Activated CD8-positive, alpha-beta T cell treated with anti-CD3 and anti-CD28 coated beads for 36 hours (primary cell): ENCODE measurements at regions not wholly inside any gene's neighbourhood (a gene's known extent, or its start where the extent isn't known, plus 50 kb on each side); places are given as distances from the start of the nearest gene placed in this dataset.

Source experiments
- ATAC-seq: fragments of 200-7000 bp; cut with Tn5 transposase; one replicate; pipeline ENCODE4 v1.10.0; 2021; ENCODE audit warnings: mild to moderate bottlenecking, moderate library complexity
- CTCF ChIA-PET: fragments of 350-600 bp; sonication (Branson Sonifier 250); formaldehyde crosslinking; loops from one replicate; lab custom pipeline; 2021; ENCODE audit warnings: antibody characterized with exemption; lab: Charles Lee
- POLR2A ChIA-PET: fragments of 350-600 bp; sonication (Branson Sonifier 250); formaldehyde crosslinking; loops from one replicate; lab custom pipeline; 2021; ENCODE audit warnings: antibody characterized with exemption; lab: Charles Lee
- DNase-seq: peaks from one replicate; pipeline ENCODE4 v3.0.0-alpha.2; 2020
- H3K27ac Mint-ChIP-seq: one replicate; pipeline ENCODE4 v1.8.0; 2021; ENCODE audit warnings: mild to moderate bottlenecking, mixed read lengths
- H3K27me3 Mint-ChIP-seq: one replicate; pipeline ENCODE4 v1.8.0; 2021; ENCODE audit warnings: mixed read lengths
- H3K36me3 Mint-ChIP-seq: one replicate; pipeline ENCODE4 v1.8.0; 2021; ENCODE audit warnings: low read depth, mixed read lengths
- H3K4me1 Mint-ChIP-seq: one replicate; pipeline ENCODE4 v1.8.0; 2021; ENCODE audit warnings: low read depth, mixed read lengths
- H3K4me3 Mint-ChIP-seq: one replicate; pipeline ENCODE4 v1.8.0; 2021; ENCODE audit warnings: mild to moderate bottlenecking, moderate library complexity, mixed read lengths
- H3K9me3 Mint-ChIP-seq: one replicate; pipeline ENCODE4 v1.8.0; 2021; ENCODE audit warnings: mixed read lengths
- intact Hi-C: fragments of 100-400 bp; cut with micrococcal nuclease; formaldehyde crosslinking; loops from one replicate; pipeline ENCODE4 v1.10.0; 2022
- TF ChIP-seq, protein P1 (sequence below): fragments of 200-600 bp; IDR thresholded peaks from one replicate; pipeline ENCODE4 v1.8.0; 2022; ENCODE audit warnings: antibody characterized with exemption, mild to moderate bottlenecking

DNA sequence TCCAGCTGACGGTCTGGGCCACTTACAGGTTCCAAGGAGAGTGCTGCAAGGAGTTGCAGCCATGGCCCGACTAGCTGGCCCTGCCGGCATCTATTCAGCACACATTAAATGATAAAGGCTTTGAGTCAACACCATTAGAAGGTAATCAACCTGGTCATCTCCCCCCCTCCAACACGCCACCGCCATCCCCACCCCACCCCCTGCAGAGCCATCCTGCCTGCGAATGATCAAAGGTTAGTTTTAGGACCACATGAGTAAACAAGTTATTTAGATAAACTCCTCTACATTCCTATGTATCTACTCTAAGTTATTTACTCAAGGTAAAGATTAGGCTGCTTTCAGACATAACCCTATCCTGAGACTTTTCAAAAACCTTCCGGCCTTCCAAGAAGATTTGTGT, 349.3 kb upstream of the SLC39A10 start:
- TF ChIP-seq, protein P1, sequence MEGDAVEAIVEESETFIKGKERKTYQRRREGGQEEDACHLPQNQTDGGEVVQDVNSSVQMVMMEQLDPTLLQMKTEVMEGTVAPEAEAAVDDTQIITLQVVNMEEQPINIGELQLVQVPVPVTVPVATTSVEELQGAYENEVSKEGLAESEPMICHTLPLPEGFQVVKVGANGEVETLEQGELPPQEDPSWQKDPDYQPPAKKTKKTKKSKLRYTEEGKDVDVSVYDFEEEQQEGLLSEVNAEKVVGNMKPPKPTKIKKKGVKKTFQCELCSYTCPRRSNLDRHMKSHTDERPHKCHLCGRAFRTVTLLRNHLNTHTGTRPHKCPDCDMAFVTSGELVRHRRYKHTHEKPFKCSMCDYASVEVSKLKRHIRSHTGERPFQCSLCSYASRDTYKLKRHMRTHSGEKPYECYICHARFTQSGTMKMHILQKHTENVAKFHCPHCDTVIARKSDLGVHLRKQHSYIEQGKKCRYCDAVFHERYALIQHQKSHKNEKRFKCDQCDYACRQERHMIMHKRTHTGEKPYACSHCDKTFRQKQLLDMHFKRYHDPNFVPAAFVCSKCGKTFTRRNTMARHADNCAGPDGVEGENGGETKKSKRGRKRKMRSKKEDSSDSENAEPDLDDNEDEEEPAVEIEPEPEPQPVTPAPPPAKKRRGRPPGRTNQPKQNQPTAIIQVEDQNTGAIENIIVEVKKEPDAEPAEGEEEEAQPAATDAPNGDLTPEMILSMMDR, result no peak
- no peaks in the 10 kb centered on the region for H3K36me3 Mint-ChIP-seq
- no peak overlapping the region for H3K27ac Mint-ChIP-seq
- no peak for DNase-seq
- ChIA-PET CTCF (no interaction called here), POLR2A (no interaction called here)
- H3K4me3 Mint-ChIP-seq, result no peak overlapping the region
- ATAC-seq, result no peak
- no peaks in the 10 kb centered on the region for H3K27me3 Mint-ChIP-seq
- no peaks in the 10 kb centered on the region for H3K4me1 Mint-ChIP-seq
- H3K9me3 Mint-ChIP-seq, result no peaks in the 10 kb centered on the region
- intact Hi-C loops, result no loop called here

DNA sequence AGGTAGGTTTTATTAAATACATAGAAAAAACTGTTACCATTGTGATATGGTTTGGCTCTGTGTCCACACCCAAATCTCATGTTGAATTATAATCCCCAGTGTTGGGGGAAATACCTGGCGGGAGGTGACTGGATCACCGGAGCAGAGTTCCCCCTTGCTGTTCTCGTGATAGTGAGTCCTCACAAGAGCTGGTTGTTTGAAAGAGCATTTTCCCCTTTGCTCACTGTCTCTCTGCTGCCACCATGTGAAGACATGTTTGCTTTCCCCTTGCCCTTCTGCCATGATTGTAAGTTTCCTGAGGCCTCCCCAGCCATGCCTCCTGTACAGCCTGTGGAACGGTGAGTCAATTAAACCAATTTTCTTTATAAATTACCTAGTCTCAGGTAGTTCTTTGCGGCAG, 352.7 kb upstream of the SLC39A10 start:
- H3K36me3 Mint-ChIP-seq, result no peaks in the 10 kb centered on the region
- H3K4me1 Mint-ChIP-seq, result no peaks in the 10 kb centered on the region
- no peak overlapping the region for H3K27ac Mint-ChIP-seq
- TF ChIP-seq, protein P1, result no peak
- DNase-seq (peak; percentile 1), ATAC-seq (no peak)
- POLR2A ChIA-PET, result no interaction called here
- CTCF ChIA-PET, result no interaction called here
- no peaks in the 10 kb centered on the region for H3K9me3 Mint-ChIP-seq
- intact Hi-C loops, result no loop called here
- H3K27me3 Mint-ChIP-seq, result no peaks in the 10 kb centered on the region
- no peak overlapping the region for H3K4me3 Mint-ChIP-seq

DNA sequence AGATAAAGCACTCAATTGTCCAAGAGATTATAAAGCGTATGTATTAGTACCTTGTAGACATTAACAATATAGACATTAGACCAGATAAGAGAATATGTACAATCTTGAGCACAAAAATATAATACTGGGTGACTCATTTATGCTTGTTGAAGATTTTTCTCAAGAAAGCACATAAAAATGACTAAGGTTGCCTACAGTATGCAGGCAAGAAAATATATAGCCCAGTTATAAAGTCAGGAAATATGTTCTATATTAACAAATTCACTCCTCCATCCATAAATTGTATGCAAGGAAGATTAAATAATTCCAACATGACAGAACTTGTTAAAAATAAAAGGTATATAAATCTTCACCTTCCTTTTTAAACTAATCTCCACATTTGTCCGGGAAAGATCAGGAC, 356.4 kb upstream of the SLC39A10 start:
- ATAC-seq (no peak), DNase-seq (no peak)
- intact Hi-C loops, result no loop called here
- ChIA-PET POLR2A (no interaction called here), CTCF (no interaction called here)
- H3K27me3 Mint-ChIP-seq, result no peaks in the 10 kb centered on the region
- H3K4me1 Mint-ChIP-seq, result no peaks in the 10 kb centered on the region
- peaks cover under 1% of the 10 kb centered on the region for H3K9me3 Mint-ChIP-seq
- TF ChIP-seq, protein P1, result no peak
- no peak overlapping the region for H3K27ac Mint-ChIP-seq
- H3K36me3 Mint-ChIP-seq, result no peaks in the 10 kb centered on the region
- H3K4me3 Mint-ChIP-seq, result no peak overlapping the region

DNA sequence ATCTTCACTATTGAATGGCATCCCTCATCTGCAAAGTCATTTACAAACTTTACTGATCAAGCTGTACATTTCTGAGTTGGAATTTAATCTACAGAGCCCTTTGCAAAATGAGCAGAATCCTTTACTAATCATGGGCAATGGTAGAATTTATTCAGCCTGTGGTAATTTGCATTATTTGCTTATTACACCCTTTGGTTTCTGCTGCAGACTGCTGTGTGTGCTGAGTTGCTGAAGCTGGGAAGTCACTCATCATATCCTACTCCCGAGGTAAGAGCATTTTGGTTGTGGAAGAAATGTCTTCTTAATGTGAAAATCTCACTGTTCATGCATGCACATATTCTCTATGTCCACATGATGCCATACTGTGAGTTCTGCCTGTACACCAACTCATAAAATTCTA, 357.4 kb upstream of the SLC39A10 start:
- CTCF ChIA-PET, result interaction anchor here (0.6 kb wide), 1 partner anchor 365 kb away, joined by 3 read pairs; no protein-coding TSS in a partner anchor

DNA sequence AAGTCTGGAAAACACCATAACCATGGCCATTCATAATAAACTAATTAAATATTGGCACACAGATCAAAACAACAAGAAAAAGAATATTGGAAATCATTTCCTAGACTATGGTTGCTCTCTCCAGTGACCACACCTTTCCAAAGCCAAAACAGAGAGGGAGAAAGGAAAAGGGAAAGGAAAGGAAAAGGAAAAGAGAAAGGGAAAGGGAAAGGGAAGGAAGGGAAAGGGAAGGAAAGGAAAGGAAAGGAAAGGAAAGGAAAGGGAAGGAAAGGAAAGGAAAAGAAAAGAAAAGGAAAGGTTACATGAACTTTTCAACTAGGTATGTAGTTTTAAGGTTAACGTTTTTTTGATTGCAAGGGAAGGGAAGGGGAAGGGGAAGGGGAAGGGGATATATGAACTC, 360.5 kb upstream of the SLC39A10 start:
- CTCF ChIA-PET, result no interaction called here
- H3K36me3 Mint-ChIP-seq, result no peaks in the 10 kb centered on the region
- POLR2A ChIA-PET, result no interaction called here
- no peak overlapping the region for H3K27ac Mint-ChIP-seq
- TF ChIP-seq, protein P1, result no peak
- peaks cover 4% of the 10 kb centered on the region for H3K9me3 Mint-ChIP-seq
- DNase-seq (no peak), ATAC-seq (no peak)
- no peaks in the 10 kb centered on the region for H3K27me3 Mint-ChIP-seq
- H3K4me1 Mint-ChIP-seq, result no peaks in the 10 kb centered on the region
- intact Hi-C loops, result no loop called here
- H3K4me3 Mint-ChIP-seq, result no peak overlapping the region

More for the DNA sequence above, 357.4 kb upstream of the SLC39A10 start:
- DNase-seq, result no peak
- Mint-ChIP-seq H3K36me3 (no peaks in the 10 kb centered on the region), H3K27me3 (no peaks in the 10 kb centered on the region), H3K27ac (no peak overlapping the region), H3K9me3 (peaks cover 4% of the 10 kb centered on the region), H3K4me1 (no peaks in the 10 kb centered on the region), H3K4me3 (no peak overlapping the region)
- POLR2A ChIA-PET, result no interaction called here
- TF ChIP-seq, protein P1, result no peak
- ATAC-seq, result no peak
- intact Hi-C loops, result no loop called here
